GM12872 (cell line): ENCODE measurements at regions not wholly inside any gene's neighbourhood (a gene's known extent, or its start where the extent isn't known, plus 50 kb on each side); places are given as distances from the start of the nearest gene placed in this dataset.

ENCODE experiments used
- TF ChIP-seq, protein P1 (sequence below): IDR thresholded peaks from 3 replicates; pipeline ENCODE4 v1.5.1; 2011; ENCODE audit warnings: low read depth, mild to moderate bottlenecking, low read length, moderate library complexity; ENCODE audit not compliant: insufficient read depth

DNA sequence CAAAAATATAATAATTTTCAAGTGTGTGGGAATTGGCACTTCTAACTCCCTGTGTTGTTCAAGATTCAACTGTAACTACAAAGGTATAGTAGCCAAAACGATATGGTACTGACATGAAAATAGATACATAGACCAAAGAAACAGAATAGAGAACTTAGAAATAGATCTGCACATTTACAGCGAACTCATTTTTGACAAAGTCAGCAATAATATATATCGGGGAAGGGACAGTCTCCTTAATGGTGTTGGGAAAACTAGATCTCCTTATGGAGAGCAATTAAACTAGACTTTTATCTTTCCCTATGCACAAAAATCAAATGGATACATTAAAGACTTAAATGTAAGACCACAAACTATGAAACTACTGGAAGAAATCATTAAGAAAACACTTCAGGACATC lies 1530.6 kb upstream of the SLC39A10 start:
- TF ChIP-seq, protein P1, sequence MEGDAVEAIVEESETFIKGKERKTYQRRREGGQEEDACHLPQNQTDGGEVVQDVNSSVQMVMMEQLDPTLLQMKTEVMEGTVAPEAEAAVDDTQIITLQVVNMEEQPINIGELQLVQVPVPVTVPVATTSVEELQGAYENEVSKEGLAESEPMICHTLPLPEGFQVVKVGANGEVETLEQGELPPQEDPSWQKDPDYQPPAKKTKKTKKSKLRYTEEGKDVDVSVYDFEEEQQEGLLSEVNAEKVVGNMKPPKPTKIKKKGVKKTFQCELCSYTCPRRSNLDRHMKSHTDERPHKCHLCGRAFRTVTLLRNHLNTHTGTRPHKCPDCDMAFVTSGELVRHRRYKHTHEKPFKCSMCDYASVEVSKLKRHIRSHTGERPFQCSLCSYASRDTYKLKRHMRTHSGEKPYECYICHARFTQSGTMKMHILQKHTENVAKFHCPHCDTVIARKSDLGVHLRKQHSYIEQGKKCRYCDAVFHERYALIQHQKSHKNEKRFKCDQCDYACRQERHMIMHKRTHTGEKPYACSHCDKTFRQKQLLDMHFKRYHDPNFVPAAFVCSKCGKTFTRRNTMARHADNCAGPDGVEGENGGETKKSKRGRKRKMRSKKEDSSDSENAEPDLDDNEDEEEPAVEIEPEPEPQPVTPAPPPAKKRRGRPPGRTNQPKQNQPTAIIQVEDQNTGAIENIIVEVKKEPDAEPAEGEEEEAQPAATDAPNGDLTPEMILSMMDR = no peak

DNA sequence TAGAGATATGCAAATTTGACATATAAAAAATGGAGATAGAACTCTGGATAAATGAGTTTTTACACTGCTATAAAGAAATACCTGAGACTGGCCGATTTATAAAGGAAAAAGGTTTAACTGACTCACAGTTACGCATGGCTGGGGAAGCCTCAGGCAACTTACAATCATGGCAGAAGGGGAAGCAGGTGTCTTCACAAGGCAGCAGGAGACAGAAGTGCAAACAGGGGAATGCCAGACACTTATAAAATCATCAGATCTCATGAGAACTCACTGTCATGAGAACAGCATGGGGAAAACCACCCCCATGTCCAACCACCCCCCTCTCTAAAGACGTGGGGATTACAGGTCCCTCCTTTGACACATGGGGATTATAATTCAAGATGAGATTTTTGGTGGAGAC lies 1540.2 kb upstream of the SLC39A10 start:
- TF ChIP-seq, protein P1 = no peak

DNA sequence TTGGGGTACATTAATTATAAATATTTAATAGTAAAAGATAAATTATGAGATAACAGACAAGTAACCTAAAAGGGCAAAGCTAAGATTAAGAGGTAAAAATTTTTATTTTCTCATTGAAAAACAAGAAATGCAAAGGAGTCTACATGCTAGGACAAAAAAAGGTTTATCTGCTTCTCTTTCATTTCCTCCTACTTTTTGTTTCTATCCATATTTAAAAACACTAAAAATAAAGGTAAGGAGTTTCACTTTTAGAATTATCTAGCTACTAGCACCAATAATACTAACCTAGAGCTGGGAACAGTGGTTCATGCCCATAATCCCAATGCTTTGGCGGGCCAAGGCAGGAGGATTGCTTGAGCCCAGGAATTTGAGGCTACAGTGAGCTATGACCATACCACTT lies 1551.7 kb upstream of the SLC39A10 start:
- TF ChIP-seq, protein P1 = no peak

DNA sequence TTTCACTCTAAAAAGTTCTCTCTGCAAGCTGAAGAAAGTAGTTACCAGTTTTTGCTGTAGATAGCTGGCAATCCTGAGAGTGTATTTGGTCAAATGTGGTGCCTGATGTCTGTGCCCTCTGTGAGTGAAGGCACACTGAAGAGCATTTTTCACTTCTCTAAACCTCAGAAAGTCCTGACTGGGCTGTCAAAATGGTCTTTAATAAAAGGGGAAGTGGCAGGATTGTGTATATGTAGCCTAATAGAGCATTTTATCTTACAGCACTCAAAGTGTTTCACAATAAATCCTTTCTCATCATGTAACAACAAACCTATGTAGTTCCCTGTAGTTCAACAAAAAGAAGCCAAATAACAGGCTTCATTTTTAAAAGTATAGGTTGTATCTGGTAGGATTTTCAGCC lies 1552.3 kb upstream of the SLC39A10 start:
- TF ChIP-seq, protein P1 = no peak

DNA sequence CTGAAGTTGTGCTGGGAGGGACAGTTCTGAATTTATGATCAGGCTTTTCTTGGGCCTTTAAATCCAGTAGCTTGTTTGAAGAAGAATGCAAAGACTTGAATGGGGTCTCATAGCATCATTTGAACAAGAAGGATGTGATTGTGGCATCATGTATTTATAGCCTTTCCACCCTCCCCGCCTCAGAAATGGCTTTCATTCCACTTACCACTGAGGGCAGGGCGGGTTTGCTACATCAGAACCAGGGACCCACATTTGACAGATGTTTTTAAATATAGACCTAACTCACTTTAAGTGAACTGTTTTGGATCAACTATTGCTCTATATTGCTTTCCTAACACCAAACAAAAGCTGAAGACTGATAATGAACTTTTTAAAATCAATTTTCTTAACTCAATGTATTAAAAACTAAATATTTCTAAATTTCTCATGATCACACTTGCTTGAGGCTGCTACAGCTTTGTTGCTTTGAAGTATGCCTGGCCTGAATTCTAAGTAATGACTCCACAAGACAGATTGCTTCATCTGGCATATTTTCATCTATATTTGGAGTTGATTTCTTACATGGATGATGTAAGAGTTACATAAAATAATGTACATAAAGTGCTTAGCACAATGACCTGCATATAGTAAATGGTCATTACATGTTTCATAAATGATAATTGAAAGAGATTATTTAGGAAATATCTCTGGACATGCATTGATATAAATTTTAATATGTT lies 1552.9 kb upstream of the SLC39A10 start:
- TF ChIP-seq, protein P1 = no peak

DNA sequence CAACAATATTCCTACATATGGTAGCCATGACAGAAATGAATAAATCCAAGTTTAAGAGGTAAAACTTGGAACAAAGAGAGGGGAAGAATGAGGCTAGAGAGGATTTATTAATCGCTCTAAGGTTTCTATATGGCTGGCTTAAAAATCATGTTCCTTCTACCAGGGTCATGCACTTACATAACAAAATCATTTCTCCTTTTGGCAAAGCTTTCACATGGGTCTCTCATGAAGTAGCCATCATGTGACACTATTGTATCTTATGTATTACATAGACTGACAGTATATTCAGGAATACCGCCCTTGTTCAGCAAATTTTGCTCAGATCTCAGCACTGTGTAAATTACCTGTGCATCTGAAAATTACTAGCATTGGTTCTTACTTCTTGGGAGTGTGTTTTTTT lies 1554.5 kb upstream of the SLC39A10 start:
- TF ChIP-seq, protein P1 = no peak

DNA sequence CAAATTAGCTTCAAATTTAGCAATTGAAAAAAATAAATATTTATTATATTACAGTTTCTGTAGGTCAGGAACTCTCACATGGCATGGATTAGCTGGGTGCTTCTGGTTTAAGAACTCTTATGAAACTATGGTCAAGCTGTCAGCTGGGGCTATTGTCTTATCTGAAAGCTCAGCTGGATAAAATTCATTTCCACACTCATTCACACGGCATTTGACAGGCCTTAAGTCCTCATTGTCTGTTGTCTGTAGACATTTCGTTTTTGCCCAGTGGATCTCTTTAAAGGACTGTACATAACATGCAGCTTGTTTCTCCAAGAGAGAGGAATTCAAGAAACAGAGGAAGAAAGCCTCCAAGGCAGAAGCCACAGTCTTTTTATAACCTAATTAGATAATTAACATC lies 1556.8 kb upstream of the SLC39A10 start:
- TF ChIP-seq, protein P1 = no peak

DNA sequence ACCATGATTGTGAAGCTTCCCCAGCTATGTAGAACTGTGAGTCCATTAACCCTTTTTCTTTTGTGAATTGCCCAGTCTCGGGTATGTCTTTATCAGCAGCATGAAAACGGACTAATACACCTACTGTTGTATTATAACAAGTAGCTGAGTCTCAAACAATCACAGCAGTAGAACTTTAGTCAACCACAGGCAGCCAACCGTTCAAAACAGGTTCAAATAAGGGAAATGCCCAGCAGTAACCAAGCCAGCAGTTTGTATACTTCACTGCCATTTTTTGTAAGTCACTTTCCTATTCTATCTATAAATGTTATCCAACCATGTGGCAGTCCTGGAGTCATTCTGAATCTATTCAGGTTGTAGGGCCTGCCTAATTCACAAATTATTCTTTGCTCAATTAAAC lies 1560.6 kb upstream of the SLC39A10 start:
- TF ChIP-seq, protein P1 = no peak
